ENCODE measurements at regions not wholly inside any gene's neighbourhood (a gene's known extent, or its start where the extent isn't known, plus 50 kb on each side); places are given as distances from the start of the nearest gene placed in this dataset.

- Histone ChIP-seq H3K27me3 (no peaks in the 10 kb centered on the region), H3K4me3 (no peak overlapping the region), H3K9me3 (peaks cover 0 to 7% (median 0%) of the 10 kb centered on the region in 12 donors), H3K27ac (no peak overlapping the region), H3K36me3 (no peaks in the 10 kb centered on the region), H3K4me1 (no peaks in the 10 kb centered on the region)
- intact Hi-C loops (cut with DNase I): no loop called here
- DNase-seq (no peak), ATAC-seq (no peak)
- WGBS, 4 donors: 87 to 97% (median 91%) methylated on average over 2 of the region's 2 CpGs
- no peak for TF ChIP-seq CTCF (IDR thresholded peaks at IDR 0.05)
- no peak for TF ChIP-seq POLR2A (IDR thresholded peaks at IDR 0.05)
Observed at GRCh38 chr2:167381349-167381748, 493.1 kb downstream of the XIRP2 start.

GRCh38 chr2:167380555-167380954, 492.3 kb downstream of the XIRP2 start:
- H3K36me3 ChIP-seq: no peaks in the 10 kb centered on the region
- ATAC-seq: no peak
- TF ChIP-seq CTCF (IDR thresholded peaks at IDR 0.05): no peak
- no peak for TF ChIP-seq POLR2A (IDR thresholded peaks at IDR 0.05)
- no peak overlapping the region for H3K4me3 ChIP-seq
- no peaks in the 10 kb centered on the region for H3K27me3 ChIP-seq
- peaks cover 0 to 7% (median 0%) of the 10 kb centered on the region in 12 donors for H3K9me3 ChIP-seq
- H3K4me1 ChIP-seq: no peaks in the 10 kb centered on the region
- intact Hi-C loops (cut with DNase I): no loop called here
- H3K27ac ChIP-seq: no peak overlapping the region
- 57 to 66% (median 63%) methylated on average over 4 of the region's 4 CpGs for WGBS, 4 donors
- no peak for DNase-seq

GRCh38 chr2:167380094-167380493, 491.8 kb downstream of the XIRP2 start:
- Histone ChIP-seq H3K36me3 (no peaks in the 10 kb centered on the region), H3K4me3 (no peak overlapping the region), H3K9me3 (peaks cover 0 to 7% (median 0%) of the 10 kb centered on the region in 12 donors), H3K27me3 (no peaks in the 10 kb centered on the region), H3K4me1 (no peaks in the 10 kb centered on the region), H3K27ac (no peak overlapping the region)
- DNase-seq: no peak
- no peak for ATAC-seq
- no peak for TF ChIP-seq POLR2A (IDR thresholded peaks at IDR 0.05)
- no peak for TF ChIP-seq CTCF (IDR thresholded peaks at IDR 0.05)
- 71 to 89% (median 87%) methylated on average over 1 to 2 of the region's 2 CpGs for WGBS, 4 donors
- intact Hi-C loops (cut with DNase I): no loop called here

GRCh38 chr2:167369083-167369482, 480.8 kb downstream of the XIRP2 start:
- TF ChIP-seq POLR2A (IDR thresholded peaks at IDR 0.05): no peak
- TF ChIP-seq CTCF (IDR thresholded peaks at IDR 0.05): no peak
- intact Hi-C loops (cut with DNase I): no loop called here
- WGBS, 4 donors: 37 to 71% (median 59%) methylated on average over 1 of the region's 1 CpG

More at GRCh38 chr2:167369083-167369482, 480.8 kb downstream of the XIRP2 start:
- Histone ChIP-seq H3K36me3 (no peaks in the 10 kb centered on the region), H3K27ac (no peak overlapping the region), H3K27me3 (no peaks in the 10 kb centered on the region), H3K9me3 (peaks cover 0 to 10% (median 0%) of the 10 kb centered on the region in 12 donors), H3K4me1 (no peaks in the 10 kb centered on the region), H3K4me3 (no peak overlapping the region)
- ATAC-seq (no peak), DNase-seq (no peak)
